Osteocyte (in vitro differentiated cells): ENCODE measurements at regions not wholly inside any gene's neighbourhood (a gene's known extent, or its start where the extent isn't known, plus 50 kb on each side); places are given as distances from the start of the nearest gene placed in this dataset.

Experiments used
- DNase-seq: peaks from one replicate; pipeline ENCODE4 v3.0.0; 2021; ENCODE audit warnings: mixed read lengths; ENCODE audit not compliant: unreplicated experiment; ENCODE audit errors: extremely low spot score
- H3K27ac Mint-ChIP-seq: one replicate; pipeline ENCODE4 v1.8.0; 2021; ENCODE audit warnings: mild to moderate bottlenecking, mixed read lengths; ENCODE audit not compliant: unreplicated experiment
- H3K27me3 Mint-ChIP-seq: one replicate; pipeline ENCODE4 v1.8.0; 2021; ENCODE audit warnings: mixed read lengths; ENCODE audit not compliant: unreplicated experiment
- H3K36me3 Mint-ChIP-seq: one replicate; pipeline ENCODE4 v1.8.0; 2021; ENCODE audit warnings: mixed read lengths; ENCODE audit not compliant: unreplicated experiment
- H3K4me1 Mint-ChIP-seq: one replicate; pipeline ENCODE4 v1.8.0; 2021; ENCODE audit warnings: mixed read lengths; ENCODE audit not compliant: unreplicated experiment
- H3K4me3 Mint-ChIP-seq: one replicate; pipeline ENCODE4 v1.8.0; 2021; ENCODE audit warnings: mild to moderate bottlenecking, moderate library complexity, mixed read lengths; ENCODE audit not compliant: unreplicated experiment
- H3K9me3 Mint-ChIP-seq: one replicate; pipeline ENCODE4 v1.8.0; 2021; ENCODE audit warnings: mixed read lengths; ENCODE audit not compliant: unreplicated experiment
- CTCF ChIP-seq: fragments of 200-600 bp; sonication (generic); IDR thresholded peaks from 2 replicates; pipeline ENCODE4 v1.5.0; 2021; ENCODE audit warnings: antibody characterized with exemption, mild to moderate bottlenecking, moderate library complexity

DNA sequence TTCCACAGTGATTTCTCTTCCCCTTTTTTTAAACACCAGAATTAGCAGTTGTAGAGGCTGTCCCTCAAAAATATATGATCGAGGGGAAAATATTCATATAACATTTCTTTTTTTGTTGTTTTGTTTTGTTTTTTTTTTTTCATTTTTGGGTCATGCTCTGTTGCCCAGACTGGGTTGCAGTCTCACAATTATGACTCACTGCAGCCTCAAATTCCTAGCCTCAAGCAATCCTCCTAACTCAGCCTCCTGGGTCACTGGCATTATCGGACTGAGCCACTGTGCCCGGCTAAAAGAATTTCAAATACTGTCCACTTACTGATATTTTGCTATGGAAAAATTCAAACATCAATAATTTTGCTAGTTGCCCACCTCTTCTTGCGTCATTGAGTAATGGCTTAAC is 134.0 kb downstream of the HFE start:
- TF ChIP-seq CTCF: no peak
- Mint-ChIP-seq H3K27me3 (no peaks in the 10 kb centered on the region), H3K36me3 (no peaks in the 10 kb centered on the region), H3K4me1 (no peaks in the 10 kb centered on the region), H3K4me3 (no peak overlapping the region), H3K9me3 (no peaks in the 10 kb centered on the region), H3K27ac (no peak overlapping the region)
- no peak for DNase-seq

GRCh38 chr6:26222571-26222970 is 135.3 kb downstream of the HFE start:
- no peaks in the 10 kb centered on the region for H3K27me3 Mint-ChIP-seq
- H3K9me3 Mint-ChIP-seq: no peaks in the 10 kb centered on the region
- no peak for TF ChIP-seq CTCF
- DNase-seq: no peak
- H3K36me3 Mint-ChIP-seq: peaks cover 3% of the 10 kb centered on the region
- H3K27ac Mint-ChIP-seq: no peak overlapping the region
- peaks cover 7% of the 10 kb centered on the region for H3K4me1 Mint-ChIP-seq
- no peak overlapping the region for H3K4me3 Mint-ChIP-seq

DNA sequence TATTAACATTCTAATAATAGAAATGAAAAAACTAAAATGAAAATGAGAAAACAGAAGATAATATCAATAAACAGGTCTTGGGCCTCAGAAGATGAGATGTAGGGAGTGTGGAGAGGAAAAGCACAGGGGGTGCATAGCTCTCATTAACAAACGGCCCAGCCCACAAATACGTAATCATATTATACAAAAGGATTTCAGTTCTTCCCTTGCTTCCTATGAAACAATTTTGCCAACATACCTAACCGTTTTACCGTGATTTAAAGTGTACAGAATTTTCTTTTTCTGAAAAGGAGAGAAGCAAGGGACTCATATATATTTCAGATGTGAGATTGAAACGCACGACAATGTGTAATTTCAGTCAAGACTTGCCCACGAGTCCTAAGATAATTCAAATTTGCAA is 136.0 kb downstream of the HFE start:
- no peak for TF ChIP-seq CTCF
- Mint-ChIP-seq H3K9me3 (no peaks in the 10 kb centered on the region), H3K36me3 (peaks cover 3% of the 10 kb centered on the region), H3K27me3 (no peaks in the 10 kb centered on the region), H3K4me3 (no peak overlapping the region), H3K27ac (no peak overlapping the region), H3K4me1 (peaks cover 7% of the 10 kb centered on the region)
- DNase-seq: no peak

DNA sequence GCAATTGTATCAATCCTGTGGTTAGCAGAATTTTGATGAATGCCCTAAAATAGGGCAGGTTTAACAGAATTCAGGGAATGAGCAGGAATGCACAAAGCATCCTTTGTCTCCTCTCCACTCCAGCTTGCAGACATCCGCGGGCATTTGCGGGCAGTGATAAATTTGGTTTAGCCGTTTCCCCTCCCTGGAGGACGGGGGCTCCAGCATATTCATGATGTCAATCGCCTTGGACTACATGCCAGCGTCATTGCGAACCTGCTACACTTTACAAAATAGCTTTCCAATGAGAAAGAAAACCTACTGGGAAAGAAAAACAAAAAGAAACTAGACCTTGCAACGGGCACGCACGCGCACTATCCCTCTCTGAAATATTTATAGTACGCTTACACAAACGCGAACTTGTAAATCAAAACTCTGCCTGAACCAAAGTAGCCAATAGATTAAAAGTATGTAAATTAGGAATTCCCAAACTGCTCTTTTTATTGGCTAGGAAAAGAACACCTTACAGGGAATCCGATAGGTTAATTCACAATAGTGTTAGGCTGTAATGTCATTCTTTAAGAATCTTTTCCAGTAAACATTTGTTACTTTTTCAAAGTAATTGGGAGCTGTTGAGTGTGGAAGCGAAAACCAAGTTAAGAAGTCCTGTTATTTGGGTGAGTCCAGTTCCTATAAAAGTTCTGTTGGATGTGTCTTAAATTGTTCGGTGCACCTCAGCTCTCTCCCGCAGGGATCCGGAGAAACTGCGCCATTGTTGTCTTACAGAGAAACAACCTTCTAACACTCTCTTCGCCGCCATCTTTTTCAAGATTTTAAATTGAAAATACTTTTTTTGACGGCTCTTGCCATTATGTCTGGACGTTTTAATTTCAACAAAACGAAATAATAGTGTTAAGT is 136.7 kb downstream of the HFE start:
- peaks cover 7% of the 10 kb centered on the region for H3K4me1 Mint-ChIP-seq
- DNase-seq: no peak

More for the DNA sequence above, 136.7 kb downstream of the HFE start:
- Mint-ChIP-seq H3K27ac (no peak overlapping the region), H3K27me3 (no peaks in the 10 kb centered on the region), H3K4me3 (no peak overlapping the region), H3K36me3 (peaks cover 3% of the 10 kb centered on the region), H3K9me3 (no peaks in the 10 kb centered on the region)
- no peak for TF ChIP-seq CTCF
